ENCODE measurements at regions not wholly inside any gene's neighbourhood (a gene's known extent, or its start where the extent isn't known, plus 50 kb on each side); places are given as distances from the start of the nearest gene placed in this dataset.

GRCh38 chr13:78845656-78846365 is 186.9 kb upstream of the OBI1 start:
- DNase-seq, result no peak

- no peak for DNase-seq
These were observed 185.2 kb upstream of the OBI1 start for GRCh38 chr13:78844106-78844505.

GRCh38 chr13:78841358-78841963 is 182.5 kb upstream of the OBI1 start:
- peak; percentile 96 for DNase-seq

GRCh38 chr13:78836238-78836784 is 177.4 kb upstream of the OBI1 start:
- DNase-seq, result no peak

- no peak for DNase-seq
These were observed 173.5 kb upstream of the OBI1 start for GRCh38 chr13:78832461-78832860.

- DNase-seq, result no peak
These were observed 171.6 kb upstream of the OBI1 start for GRCh38 chr13:78830508-78830907.

- DNase-seq, result no peak
These were observed 170.9 kb upstream of the OBI1 start for GRCh38 chr13:78829821-78830220.

- no peak for DNase-seq
These were observed 168.5 kb upstream of the OBI1 start for GRCh38 chr13:78827471-78827870.

- no peak for DNase-seq
These were observed 168.0 kb upstream of the OBI1 start for GRCh38 chr13:78826936-78827335.

GRCh38 chr13:78826312-78826711 is 167.4 kb upstream of the OBI1 start:
- peak; percentile 3 for DNase-seq

GRCh38 chr13:78820541-78820940 is 161.6 kb upstream of the OBI1 start:
- DNase-seq, result no peak

- DNase-seq, result no peak
These were observed 157.6 kb upstream of the OBI1 start for GRCh38 chr13:78816592-78816991.

- DNase-seq, result no peak
These were observed 157.2 kb upstream of the OBI1 start for GRCh38 chr13:78816154-78816553.

- DNase-seq, result no peak
These were observed 147.5 kb upstream of the OBI1 start for GRCh38 chr13:78806457-78806856.

- DNase-seq, result no peak
These were observed 144.0 kb upstream of the OBI1 start for GRCh38 chr13:78802912-78803311.

- no peak for DNase-seq
These were observed 128.2 kb upstream of the OBI1 start for GRCh38 chr13:78787190-78787589.

GRCh38 chr13:78786459-78786858 is 127.5 kb upstream of the OBI1 start:
- peak; percentile 28 for DNase-seq

- DNase-seq, result no peak
These were observed 126.8 kb upstream of the OBI1 start for GRCh38 chr13:78785764-78786163.

- DNase-seq, result no peak
These were observed 125.2 kb upstream of the OBI1 start for GRCh38 chr13:78784014-78784750.

- DNase-seq, result no peak
These were observed 121.8 kb upstream of the OBI1 start for GRCh38 chr13:78780708-78781107.

GRCh38 chr13:78779608-78780007 is 120.7 kb upstream of the OBI1 start:
- peak; percentile 7 for DNase-seq

- DNase-seq, result no peak
These were observed 119.0 kb upstream of the OBI1 start for GRCh38 chr13:78777976-78778375.

- no peak for DNase-seq
These were observed 118.4 kb upstream of the OBI1 start for GRCh38 chr13:78777396-78777795.

GRCh38 chr13:78772933-78773332 is 114.0 kb upstream of the OBI1 start:
- DNase-seq, result no peak

All from NCI-H2081 treated with DMSO at 0.1 percent for 48 hours (cell line).